Spleen (tissue), 7 donors: ENCODE measurements at regions not wholly inside any gene's neighbourhood (a gene's known extent, or its start where the extent isn't known, plus 50 kb on each side); places are given as distances from the start of the nearest gene placed in this dataset.

ENCODE experiments used
- POLR2A ChIP-seq, 3 donors: fragments of 450-650 bp; IDR thresholded peaks; one replicate each; pipeline ENCODE4 v1.5.1; 2017; ENCODE audit warnings: antibody characterized with exemption in 3 of 3, mild to moderate bottlenecking in 1 of 3
- POLR2AphosphoS5 ChIP-seq, 3 donors: sonication (generic); formaldehyde crosslinking; IDR thresholded peaks; one replicate each; pipeline ENCODE4 v1.5.1; 2017; ENCODE audit warnings: antibody characterized with exemption in 3 of 3
- TF ChIP-seq, protein P1 (sequence below), 11 experiments: fragments of 200-600 bp in 7 of 11; fragments of 450-650 bp in 4 of 11; sonication (generic) in 4 of 11; IDR thresholded peaks in 8 of 11; conservative IDR thresholded peaks in 3 of 11; 1 replicate in 7 of 11; 2 replicates in 4 of 11; pipeline versions ENCODE4 v1.4.0 to v1.8.0; 2016 to 2021; ENCODE audit warnings: antibody characterized with exemption in 11 of 11, inconsistent platforms in 4 of 11, mild to moderate bottlenecking in 1 of 11
- donor health status: DM: no; HTN: no; CAD: no; lungs with moderate emphysema.
- donor health status: DM: no; HTN: no; CAD: no.
- donor health status: DM: no; HTN: no; CAD: no.

DNA sequence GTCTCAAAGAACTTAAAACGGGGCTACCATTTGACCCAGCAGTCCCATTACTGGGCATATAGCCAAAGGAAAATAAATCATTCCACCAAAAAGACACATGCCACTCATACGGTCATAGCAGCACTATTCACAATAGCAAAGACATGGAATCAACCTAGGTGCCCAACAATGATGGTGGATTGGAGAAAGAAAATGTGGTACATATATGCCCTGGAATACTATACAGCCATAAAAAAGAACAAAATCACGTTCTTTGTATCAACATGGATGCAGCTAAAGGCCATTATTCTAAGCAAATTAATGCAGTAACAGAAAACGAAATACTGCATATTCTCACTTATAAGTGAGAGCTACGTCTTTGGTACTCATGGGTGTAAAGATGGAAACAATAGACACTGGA, 138.1 kb upstream of the NEIL3 start:
- TF ChIP-seq POLR2A (IDR thresholded peaks at IDR 0.05) (no peak), POLR2AphosphoS5 (IDR thresholded peaks at IDR 0.05) (no peak)
- TF ChIP-seq, protein P1, sequence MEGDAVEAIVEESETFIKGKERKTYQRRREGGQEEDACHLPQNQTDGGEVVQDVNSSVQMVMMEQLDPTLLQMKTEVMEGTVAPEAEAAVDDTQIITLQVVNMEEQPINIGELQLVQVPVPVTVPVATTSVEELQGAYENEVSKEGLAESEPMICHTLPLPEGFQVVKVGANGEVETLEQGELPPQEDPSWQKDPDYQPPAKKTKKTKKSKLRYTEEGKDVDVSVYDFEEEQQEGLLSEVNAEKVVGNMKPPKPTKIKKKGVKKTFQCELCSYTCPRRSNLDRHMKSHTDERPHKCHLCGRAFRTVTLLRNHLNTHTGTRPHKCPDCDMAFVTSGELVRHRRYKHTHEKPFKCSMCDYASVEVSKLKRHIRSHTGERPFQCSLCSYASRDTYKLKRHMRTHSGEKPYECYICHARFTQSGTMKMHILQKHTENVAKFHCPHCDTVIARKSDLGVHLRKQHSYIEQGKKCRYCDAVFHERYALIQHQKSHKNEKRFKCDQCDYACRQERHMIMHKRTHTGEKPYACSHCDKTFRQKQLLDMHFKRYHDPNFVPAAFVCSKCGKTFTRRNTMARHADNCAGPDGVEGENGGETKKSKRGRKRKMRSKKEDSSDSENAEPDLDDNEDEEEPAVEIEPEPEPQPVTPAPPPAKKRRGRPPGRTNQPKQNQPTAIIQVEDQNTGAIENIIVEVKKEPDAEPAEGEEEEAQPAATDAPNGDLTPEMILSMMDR (IDR thresholded peaks at IDR 0.05 in 8 of 11, conservative IDR thresholded peaks at IDR 0.05 in 3 of 11) = no peak
